ENCODE measurements at regions not wholly inside any gene's neighbourhood (a gene's known extent, or its start where the extent isn't known, plus 50 kb on each side); places are given as distances from the start of the nearest gene placed in this dataset.

- no peak for DNase-seq
Observed at GRCh38 chr5:56340196-56340980, 107.3 kb upstream of the ANKRD55 start.

GRCh38 chr5:56339732-56340131 lies 106.6 kb upstream of the ANKRD55 start:
- no peak for DNase-seq

GRCh38 chr5:56337715-56338319 lies 104.7 kb upstream of the ANKRD55 start:
- DNase-seq: no peak

GRCh38 chr5:56335212-56335611 lies 102.1 kb upstream of the ANKRD55 start:
- DNase-seq: no peak

- no peak for DNase-seq
Observed at GRCh38 chr5:56330806-56331205, 97.7 kb upstream of the ANKRD55 start.

GRCh38 chr5:56330167-56330566 lies 97.0 kb upstream of the ANKRD55 start:
- no peak for DNase-seq

GRCh38 chr5:56329652-56330051 lies 96.5 kb upstream of the ANKRD55 start:
- DNase-seq: no peak

GRCh38 chr5:56328753-56329560 lies 95.8 kb upstream of the ANKRD55 start:
- peak; percentile 70 for DNase-seq

- peak; percentile 86 for DNase-seq
Observed at GRCh38 chr5:56327809-56328208, 94.7 kb upstream of the ANKRD55 start.

- no peak for DNase-seq
Observed at GRCh38 chr5:56326770-56327169, 93.6 kb upstream of the ANKRD55 start.

- no peak for DNase-seq
Observed at GRCh38 chr5:56326116-56326515, 93.0 kb upstream of the ANKRD55 start.

- DNase-seq: no peak
Observed at GRCh38 chr5:56325039-56325438, 91.9 kb upstream of the ANKRD55 start.

GRCh38 chr5:56323505-56323904 lies 90.4 kb upstream of the ANKRD55 start:
- no peak for DNase-seq

GRCh38 chr5:56322592-56322991 lies 89.5 kb upstream of the ANKRD55 start:
- no peak for DNase-seq

GRCh38 chr5:56321236-56321881 lies 88.2 kb upstream of the ANKRD55 start:
- peak; percentile 69 for DNase-seq

GRCh38 chr5:56320686-56321085 lies 87.6 kb upstream of the ANKRD55 start:
- DNase-seq: no peak

- DNase-seq: no peak
Observed at GRCh38 chr5:56319526-56320181, 86.5 kb upstream of the ANKRD55 start.

GRCh38 chr5:56317923-56318561 lies 84.9 kb upstream of the ANKRD55 start:
- DNase-seq: no peak

- DNase-seq: no peak
Observed at GRCh38 chr5:56316299-56316994, 83.3 kb upstream of the ANKRD55 start.

- no peak for DNase-seq
Observed at GRCh38 chr5:56314529-56314928, 81.4 kb upstream of the ANKRD55 start.

- DNase-seq: no peak
Observed at GRCh38 chr5:56313596-56313995, 80.5 kb upstream of the ANKRD55 start.
